Sigmoid colon (tissue), 4 donors: ENCODE measurements at regions not wholly inside any gene's neighbourhood (a gene's known extent, or its start where the extent isn't known, plus 50 kb on each side); places are given as distances from the start of the nearest gene placed in this dataset.

ENCODE experiments used
- CTCF ChIP-seq, 4 experiments: fragments of 450-650 bp in 3 of 4; fragments of 200-600 bp in 1 of 4; IDR thresholded peaks; one replicate each; pipeline ENCODE4 v1.5.1; 2016 to 2019; ENCODE audit warnings: antibody characterized with exemption in 4 of 4, mild to moderate bottlenecking in 3 of 4, moderate library complexity in 2 of 4
- EP300 ChIP-seq, 4 donors: sonication (generic); formaldehyde crosslinking; IDR thresholded peaks; one replicate each; pipeline ENCODE4 v1.6.1; 2017; ENCODE audit warnings: antibody characterized with exemption in 4 of 4
- POLR2A ChIP-seq, 2 donors: fragments of 450-650 bp; IDR thresholded peaks; one replicate each; pipeline ENCODE4 v1.6.1; 2016; ENCODE audit warnings: antibody characterized with exemption in 2 of 2, mild to moderate bottlenecking in 2 of 2, moderate library complexity in 2 of 2
- POLR2AphosphoS5 ChIP-seq, 4 donors: sonication (generic); formaldehyde crosslinking; IDR thresholded peaks; one replicate each; pipeline ENCODE4 v1.6.1; 2017; ENCODE audit warnings: antibody characterized with exemption in 4 of 4

GRCh38 chr12:107536613-107537012, 149.0 kb upstream of the PWP1 start:
- no peak for TF ChIP-seq CTCF (IDR thresholded peaks at IDR 0.05)
- TF ChIP-seq POLR2AphosphoS5 (IDR thresholded peaks at IDR 0.05) = no peak
- TF ChIP-seq EP300 (IDR thresholded peaks at IDR 0.05) = no peak
- no peak for TF ChIP-seq POLR2A (IDR thresholded peaks at IDR 0.05)
